ENCODE measurements at regions not wholly inside any gene's neighbourhood (a gene's known extent, or its start where the extent isn't known, plus 50 kb on each side); places are given as distances from the start of the nearest gene placed in this dataset.
"Not testable (repeated sequence)": the region's sequence is repeated elsewhere in the genome, so short reads cannot be mapped to it uniquely, and the experiment has no call there.

DNA sequence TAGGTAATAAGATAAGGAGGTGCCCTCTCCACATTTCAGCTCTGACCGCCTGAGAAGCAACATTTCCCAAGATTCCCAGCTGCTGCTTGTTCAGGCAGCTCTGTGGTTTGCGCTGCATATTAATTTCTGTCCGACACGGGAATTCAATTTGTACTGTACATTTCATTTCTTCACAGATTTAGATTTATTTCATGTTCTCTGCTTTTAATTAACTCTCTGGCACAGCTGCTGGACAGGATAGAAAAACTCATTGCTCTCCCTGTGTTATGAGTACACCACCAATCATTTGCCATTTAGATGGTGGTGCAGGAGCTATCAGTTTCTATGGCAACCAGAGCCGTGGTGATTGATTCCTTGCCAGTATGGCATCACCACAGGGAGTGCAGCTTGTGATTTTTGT lies 558.5 kb downstream of the DMRTA1 start:
- Mint-ChIP-seq H3K27ac (no peak overlapping the region), H3K9me3 (no peaks in the 10 kb centered on the region), H3K36me3 (ENCODE audit: low read depth) (no peaks in the 10 kb centered on the region), H3K27me3 (no peaks in the 10 kb centered on the region), H3K4me3 (no peak overlapping the region), H3K4me1 (no peaks in the 10 kb centered on the region)
- no peak for DNase-seq
- intact Hi-C loops (cut with micrococcal nuclease), result no loop called here

DNA sequence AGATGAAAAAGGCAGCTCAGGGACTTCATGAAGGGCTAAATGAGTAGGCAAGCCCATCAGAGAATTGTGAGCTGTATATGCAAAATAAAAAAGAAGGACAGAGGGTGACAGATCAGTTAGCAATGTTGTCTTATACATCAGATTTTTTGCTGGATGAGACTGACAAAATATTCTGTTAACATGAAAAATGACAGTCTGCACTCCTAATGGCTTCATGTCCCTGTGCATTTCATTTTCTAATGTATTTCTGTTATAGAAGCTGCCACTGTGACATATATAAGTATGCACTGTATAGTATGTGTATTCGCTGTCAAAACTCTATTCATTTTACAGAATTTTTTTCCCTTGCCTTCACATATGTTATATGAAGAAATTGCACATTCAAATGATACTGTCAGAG lies 559.5 kb downstream of the DMRTA1 start:
- no peak for DNase-seq
- Mint-ChIP-seq H3K9me3 (no peaks in the 10 kb centered on the region), H3K4me3 (no peak overlapping the region), H3K27me3 (no peaks in the 10 kb centered on the region), H3K36me3 (ENCODE audit: low read depth) (no peaks in the 10 kb centered on the region), H3K4me1 (no peaks in the 10 kb centered on the region), H3K27ac (no peak overlapping the region)
- intact Hi-C loops (cut with micrococcal nuclease), result no loop called here

DNA sequence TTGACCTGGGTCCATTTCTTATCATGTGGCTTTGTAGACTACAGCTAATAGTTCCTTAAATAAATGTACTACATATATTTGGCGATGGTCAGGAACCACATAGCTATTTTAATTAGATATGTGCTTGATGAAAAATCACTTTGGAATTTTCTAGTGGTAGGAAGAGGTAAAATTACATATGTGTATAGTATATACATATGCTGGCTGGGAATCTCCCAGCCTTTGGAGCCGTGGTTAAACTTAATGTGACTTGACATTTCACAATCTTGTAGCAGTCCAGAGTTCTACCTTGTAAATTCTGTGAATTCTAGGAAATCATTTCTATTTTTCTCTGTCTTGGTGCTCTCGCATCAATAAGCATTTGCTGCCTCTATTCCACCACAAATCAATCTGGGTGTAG lies 565.0 kb downstream of the DMRTA1 start:
- Mint-ChIP-seq H3K36me3 (ENCODE audit: low read depth) (no peaks in the 10 kb centered on the region), H3K4me1 (no peaks in the 10 kb centered on the region), H3K4me3 (no peak overlapping the region), H3K27me3 (no peaks in the 10 kb centered on the region), H3K9me3 (no peaks in the 10 kb centered on the region), H3K27ac (no peak overlapping the region)
- intact Hi-C loops (cut with micrococcal nuclease), result no loop called here
- no peak for DNase-seq

DNA sequence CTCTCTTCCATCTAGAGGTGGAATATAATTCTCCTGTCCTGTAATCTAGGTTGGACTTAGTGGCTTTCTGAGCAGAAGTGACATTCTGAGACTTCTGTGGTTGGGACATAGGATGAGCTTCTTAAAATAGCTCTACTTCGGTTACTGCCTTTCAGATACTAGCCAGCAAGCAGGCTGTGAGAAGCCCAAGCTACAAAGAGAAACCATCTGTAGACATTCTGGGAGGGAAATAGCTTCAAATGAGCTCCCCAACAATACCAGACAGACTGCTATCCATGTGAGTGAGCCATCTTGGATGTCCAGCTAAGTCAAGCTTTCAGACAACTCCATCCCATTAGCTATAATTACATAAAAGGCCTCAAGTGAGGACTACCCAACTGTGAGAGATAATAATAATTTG lies 568.9 kb downstream of the DMRTA1 start:
- Mint-ChIP-seq H3K4me1 (no peaks in the 10 kb centered on the region), H3K9me3 (no peaks in the 10 kb centered on the region), H3K27ac (no peak overlapping the region), H3K4me3 (no peak overlapping the region), H3K36me3 (ENCODE audit: low read depth) (no peaks in the 10 kb centered on the region), H3K27me3 (no peaks in the 10 kb centered on the region)
- DNase-seq, result no peak
- intact Hi-C loops (cut with micrococcal nuclease), result no loop called here

DNA sequence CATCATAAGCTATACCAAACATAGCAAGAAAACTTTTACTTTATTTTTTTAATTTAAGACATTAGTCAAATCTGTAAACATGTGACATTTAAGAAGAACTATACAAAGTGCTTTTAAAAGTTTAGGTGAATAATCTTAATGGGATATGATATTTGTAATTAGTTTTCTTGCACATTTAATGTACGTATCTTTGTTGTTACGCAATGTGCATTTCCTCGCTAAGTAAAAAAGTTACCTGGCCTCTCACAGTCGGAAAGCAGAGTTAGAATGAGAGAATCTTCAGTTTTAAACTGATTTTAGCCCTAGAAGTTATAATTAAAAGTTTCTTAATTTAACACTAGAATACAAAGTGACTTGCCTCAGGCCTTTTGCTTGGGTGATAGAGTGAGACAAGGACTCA lies 589.8 kb downstream of the DMRTA1 start:
- H3K4me1 Mint-ChIP-seq, result no peaks in the 10 kb centered on the region
- H3K27ac Mint-ChIP-seq, result no peak overlapping the region
- intact Hi-C loops (cut with micrococcal nuclease), result no loop called here
- H3K27me3 Mint-ChIP-seq, result no peaks in the 10 kb centered on the region
- DNase-seq, result no peak
- no peak overlapping the region for H3K4me3 Mint-ChIP-seq
- peaks cover 5% of the 10 kb centered on the region for H3K9me3 Mint-ChIP-seq
- no peaks in the 10 kb centered on the region for H3K36me3 Mint-ChIP-seq (ENCODE audit: low read depth)

DNA sequence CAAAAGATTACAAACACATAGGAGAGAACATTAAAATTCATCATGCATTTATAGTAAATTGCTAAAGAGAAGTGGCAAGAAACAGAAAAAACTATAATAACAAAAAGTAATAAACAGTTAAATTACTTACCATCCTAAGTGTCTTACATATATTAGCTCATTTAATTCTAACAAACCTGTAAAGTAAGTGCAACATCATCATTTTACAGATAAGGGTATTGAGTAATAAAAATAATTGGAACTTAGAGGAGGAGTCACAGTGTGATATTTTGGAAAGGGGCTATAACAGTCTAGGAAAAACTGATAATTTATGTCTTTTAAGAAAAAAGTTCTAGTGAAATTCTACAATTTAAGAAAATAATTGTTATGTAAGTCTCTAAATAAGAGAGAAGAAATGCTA lies 592.8 kb downstream of the DMRTA1 start:
- no peak overlapping the region for H3K4me3 Mint-ChIP-seq

DNA sequence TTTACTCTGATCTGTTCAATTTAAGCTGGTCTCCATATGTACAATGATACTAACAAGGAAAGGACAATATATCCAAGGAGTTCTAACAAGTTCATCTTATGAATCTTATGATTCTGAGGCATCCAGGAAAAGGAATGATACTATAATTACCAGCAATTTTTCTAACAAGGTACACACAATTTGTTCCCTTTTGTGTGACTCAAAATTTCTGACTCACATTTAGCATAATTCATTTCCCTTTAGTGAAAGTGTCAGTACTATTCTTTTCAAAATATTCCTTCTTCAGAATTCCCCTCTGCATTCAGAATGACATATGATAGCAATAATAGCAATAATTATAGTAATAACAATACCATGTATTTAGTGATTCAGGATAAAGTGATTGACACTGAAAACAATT lies 594.8 kb downstream of the DMRTA1 start:
- H3K4me1 Mint-ChIP-seq, result no peaks in the 10 kb centered on the region
- no peak overlapping the region for H3K4me3 Mint-ChIP-seq
- H3K36me3 Mint-ChIP-seq (ENCODE audit: low read depth), result no peaks in the 10 kb centered on the region
- DNase-seq, result no peak
- no peak overlapping the region for H3K27ac Mint-ChIP-seq
- no peaks in the 10 kb centered on the region for H3K27me3 Mint-ChIP-seq
- intact Hi-C loops (cut with micrococcal nuclease), result no loop called here
- H3K9me3 Mint-ChIP-seq, result peaks cover 8% of the 10 kb centered on the region

More for the DNA sequence above, 592.8 kb downstream of the DMRTA1 start:
- Mint-ChIP-seq H3K27ac (no peak overlapping the region), H3K4me1 (no peaks in the 10 kb centered on the region), H3K9me3 (peaks cover 5% of the 10 kb centered on the region), H3K36me3 (ENCODE audit: low read depth) (no peaks in the 10 kb centered on the region), H3K27me3 (no peaks in the 10 kb centered on the region)
- no peak for DNase-seq
- intact Hi-C loops (cut with micrococcal nuclease), result no loop called here

DNA sequence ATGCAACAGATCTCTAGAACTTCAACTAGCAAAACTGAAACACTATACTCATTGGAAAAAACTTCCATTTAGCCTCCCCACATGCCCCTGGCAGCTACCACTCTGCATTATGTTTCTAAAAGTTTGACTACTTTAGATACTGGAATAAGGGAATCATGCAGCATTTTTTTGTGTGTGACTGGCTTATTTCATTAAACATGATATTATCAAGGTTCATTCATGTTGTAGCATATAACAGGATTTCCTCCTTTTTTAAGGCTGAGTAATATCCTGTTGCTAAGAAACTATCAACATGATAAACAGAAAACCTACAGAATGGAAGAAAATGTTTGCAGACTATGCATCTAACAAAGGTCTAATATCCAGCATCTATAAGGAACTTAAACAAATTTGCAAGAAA lies 597.9 kb downstream of the DMRTA1 start:
- Mint-ChIP-seq H3K4me1 (no peaks in the 10 kb centered on the region), H3K27ac (no peak overlapping the region), H3K27me3 (no peaks in the 10 kb centered on the region)

DNA sequence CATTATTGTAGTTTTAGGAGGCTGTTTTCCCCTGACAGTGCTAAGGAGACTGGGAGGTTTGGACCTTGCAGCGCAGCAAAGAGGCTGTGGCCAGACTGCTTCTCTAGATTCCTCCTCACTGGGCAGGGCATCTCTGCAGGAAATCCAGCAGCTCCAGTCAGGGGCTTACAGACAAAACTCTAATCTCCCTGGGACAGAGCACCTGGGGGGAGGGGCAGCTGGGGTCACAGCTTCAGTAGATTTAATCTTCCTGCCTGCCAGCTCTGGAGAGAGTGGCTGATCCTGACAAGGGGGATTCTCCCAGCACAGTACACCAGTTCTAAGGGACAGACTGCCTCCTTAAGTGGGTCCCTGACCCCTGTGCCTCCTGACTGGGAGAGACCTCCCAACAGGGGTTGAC lies 599.4 kb downstream of the DMRTA1 start:
- H3K27ac Mint-ChIP-seq; intact Hi-C loops (cut with micrococcal nuclease); H3K36me3 Mint-ChIP-seq (ENCODE audit: low read depth); DNase-seq; H3K27me3 Mint-ChIP-seq; H3K4me3 Mint-ChIP-seq; H3K4me1 Mint-ChIP-seq: not testable (repeated sequence)
- H3K9me3 Mint-ChIP-seq, result peaks cover 13% of the 10 kb centered on the region

More for the DNA sequence above, 597.9 kb downstream of the DMRTA1 start:
- no peak for DNase-seq
- intact Hi-C loops (cut with micrococcal nuclease), result no loop called here
- Mint-ChIP-seq H3K9me3 (peaks cover 13% of the 10 kb centered on the region), H3K4me3 (no peak overlapping the region), H3K36me3 (ENCODE audit: low read depth) (no peaks in the 10 kb centered on the region)

DNA sequence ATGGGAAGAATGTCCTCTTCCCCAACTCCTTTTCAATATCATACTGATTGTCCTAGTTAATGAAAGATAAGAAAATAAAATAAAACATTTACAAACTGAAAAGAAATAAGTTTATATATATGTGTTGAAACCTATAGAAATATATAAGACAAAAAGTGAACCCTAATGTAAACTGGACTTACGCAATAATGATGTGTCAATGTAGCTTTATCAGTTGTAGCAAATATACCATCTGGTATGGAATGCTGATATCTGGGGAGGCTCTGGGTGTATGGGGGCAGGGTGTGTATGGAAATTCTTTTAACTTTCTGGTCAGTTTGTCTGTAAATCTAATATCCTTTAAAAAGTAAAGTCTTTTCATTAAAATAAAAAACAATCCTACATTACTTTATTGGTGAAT lies 603.9 kb downstream of the DMRTA1 start:
- H3K4me1 Mint-ChIP-seq, result no peaks in the 10 kb centered on the region
- no peaks in the 10 kb centered on the region for H3K27me3 Mint-ChIP-seq
- peaks cover 5% of the 10 kb centered on the region for H3K9me3 Mint-ChIP-seq
- H3K27ac Mint-ChIP-seq, result no peak overlapping the region
- DNase-seq, result no peak
- intact Hi-C loops (cut with micrococcal nuclease), result no loop called here
- H3K36me3 Mint-ChIP-seq (ENCODE audit: low read depth), result no peaks in the 10 kb centered on the region
- H3K4me3 Mint-ChIP-seq, result no peak overlapping the region

DNA sequence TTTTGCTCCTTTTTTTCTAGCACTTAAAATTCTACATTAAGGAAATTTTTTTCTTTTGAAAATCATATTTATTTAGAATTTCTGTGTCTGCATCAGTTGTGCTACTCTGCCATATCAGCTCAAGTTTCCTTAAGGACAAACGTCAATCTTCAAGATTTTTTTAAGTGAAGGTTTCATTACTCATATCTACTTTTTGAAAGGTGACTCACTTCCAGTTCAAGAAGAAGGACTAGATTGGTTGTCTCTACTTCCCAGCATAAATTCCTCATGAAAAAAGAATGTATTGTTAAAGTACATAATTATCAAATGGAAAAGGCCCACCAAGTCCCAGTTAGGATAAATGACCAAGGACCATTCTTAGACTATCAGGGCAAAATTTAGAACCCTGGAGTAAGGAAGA lies 626.5 kb downstream of the DMRTA1 start:
- no peaks in the 10 kb centered on the region for H3K27me3 Mint-ChIP-seq
- intact Hi-C loops (cut with micrococcal nuclease), result no loop called here
- no peak overlapping the region for H3K27ac Mint-ChIP-seq
- no peaks in the 10 kb centered on the region for H3K36me3 Mint-ChIP-seq (ENCODE audit: low read depth)
- no peaks in the 10 kb centered on the region for H3K4me1 Mint-ChIP-seq
- no peak overlapping the region for H3K4me3 Mint-ChIP-seq
- peaks cover 3% of the 10 kb centered on the region for H3K9me3 Mint-ChIP-seq
- no peak for DNase-seq

DNA sequence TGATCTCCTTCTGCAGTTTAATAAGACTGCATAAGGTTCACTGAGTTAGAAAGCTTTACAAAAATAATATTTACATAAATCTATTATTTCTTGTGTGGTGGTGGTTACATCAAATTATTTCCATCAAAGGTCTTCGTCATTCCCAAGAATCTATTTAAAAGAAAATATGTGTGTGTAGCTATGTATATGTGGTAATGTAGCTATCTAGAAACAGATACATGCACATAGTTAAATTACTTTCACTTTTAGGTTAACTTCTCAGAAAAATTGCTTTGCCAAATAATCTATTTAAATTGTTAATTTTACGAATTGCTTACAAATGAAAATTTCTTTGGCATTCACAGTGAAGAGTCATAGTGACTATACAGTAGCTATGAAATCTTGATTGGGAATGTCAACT lies 633.2 kb downstream of the DMRTA1 start:
- no peak for DNase-seq
- Mint-ChIP-seq H3K4me3 (no peak overlapping the region), H3K27me3 (no peaks in the 10 kb centered on the region), H3K4me1 (no peaks in the 10 kb centered on the region), H3K9me3 (peaks cover 15% of the 10 kb centered on the region), H3K36me3 (ENCODE audit: low read depth) (no peaks in the 10 kb centered on the region), H3K27ac (no peak overlapping the region)
- intact Hi-C loops (cut with micrococcal nuclease), result no loop called here

DNA sequence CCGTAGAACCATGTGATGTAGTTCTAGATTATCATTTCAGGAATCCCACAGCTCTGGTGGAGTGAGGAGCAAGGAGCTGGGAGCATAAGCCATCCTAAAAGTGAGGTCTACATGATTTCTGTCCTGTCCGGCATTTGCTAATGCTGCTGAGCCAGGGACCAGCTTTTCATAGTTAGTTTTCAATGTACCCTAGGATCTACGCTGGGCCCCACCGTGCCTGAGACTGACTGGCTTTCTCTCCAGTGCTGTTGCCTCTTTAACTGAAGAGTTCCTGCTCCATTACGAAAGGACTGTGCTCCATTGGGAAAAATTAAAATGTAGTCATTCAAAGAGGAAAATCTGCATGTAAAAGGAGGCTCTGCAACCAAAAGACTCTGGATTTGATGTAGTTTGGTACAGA lies 634.8 kb downstream of the DMRTA1 start:
- Mint-ChIP-seq H3K4me1 (no peaks in the 10 kb centered on the region), H3K27ac (no peak overlapping the region), H3K27me3 (no peaks in the 10 kb centered on the region), H3K4me3 (no peak overlapping the region), H3K36me3 (ENCODE audit: low read depth) (no peaks in the 10 kb centered on the region), H3K9me3 (peaks cover 15% of the 10 kb centered on the region)
- no peak for DNase-seq
- intact Hi-C loops (cut with micrococcal nuclease), result no loop called here

DNA sequence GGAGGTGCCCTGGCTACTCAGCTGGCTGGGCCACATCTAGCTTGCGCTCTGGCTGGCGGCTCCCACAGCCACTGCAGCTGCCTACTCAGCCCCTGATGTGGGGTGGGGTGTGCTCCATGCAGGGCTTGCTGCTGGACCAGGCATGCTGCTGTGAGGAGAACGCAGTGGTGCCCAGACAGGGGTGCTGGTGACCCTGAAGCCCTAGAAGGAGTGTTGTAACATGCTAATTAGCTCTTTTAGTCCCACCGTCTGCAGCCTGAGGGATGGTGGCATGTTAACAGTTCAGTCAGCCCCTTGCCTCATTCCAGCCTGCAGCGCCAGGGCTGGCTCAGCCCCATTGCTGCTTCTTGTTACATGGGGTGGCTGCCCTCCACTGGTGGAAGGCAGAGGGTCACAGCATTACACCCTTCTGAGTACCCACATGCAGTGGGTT lies 642.3 kb downstream of the DMRTA1 start:
- H3K27ac Mint-ChIP-seq, result no peak overlapping the region
- H3K27me3 Mint-ChIP-seq, result no peaks in the 10 kb centered on the region
- H3K4me1 Mint-ChIP-seq, result no peaks in the 10 kb centered on the region
- intact Hi-C loops (cut with micrococcal nuclease), result no loop called here
- no peak for DNase-seq
- peaks cover 13% of the 10 kb centered on the region for H3K9me3 Mint-ChIP-seq
- H3K36me3 Mint-ChIP-seq (ENCODE audit: low read depth), result no peaks in the 10 kb centered on the region
- H3K4me3 Mint-ChIP-seq, result no peak overlapping the region

DNA sequence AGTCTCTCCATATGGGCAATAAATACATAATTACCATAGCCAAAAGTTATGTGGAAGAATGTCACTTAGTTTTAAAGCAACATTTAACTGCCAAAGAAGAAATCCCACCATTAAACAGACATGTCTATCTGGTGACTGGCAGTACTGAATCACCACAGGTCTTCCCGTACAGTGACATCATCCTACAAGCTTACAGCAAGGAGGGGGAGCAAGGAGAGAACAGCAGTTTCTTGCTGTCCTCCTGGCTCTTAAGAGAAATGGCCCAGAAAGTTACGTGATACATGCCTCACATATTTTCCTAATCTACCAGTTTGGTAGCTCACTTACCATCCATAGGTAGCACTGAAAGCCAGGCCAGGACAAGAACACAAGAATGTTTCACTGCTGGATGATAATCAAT lies 671.0 kb downstream of the DMRTA1 start:
- Mint-ChIP-seq H3K27me3 (no peaks in the 10 kb centered on the region), H3K36me3 (ENCODE audit: low read depth) (no peaks in the 10 kb centered on the region), H3K9me3 (peaks cover 6% of the 10 kb centered on the region), H3K27ac (no peak overlapping the region), H3K4me1 (no peaks in the 10 kb centered on the region), H3K4me3 (no peak overlapping the region)
- DNase-seq, result no peak
- intact Hi-C loops (cut with micrococcal nuclease), result no loop called here
